NCI-H1092 treated with DMSO at 0.1 percent for 48 hours (cell line): ENCODE measurements at regions not wholly inside any gene's neighbourhood (a gene's known extent, or its start where the extent isn't known, plus 50 kb on each side); places are given as distances from the start of the nearest gene placed in this dataset.

Experiments
- DNase-seq: peaks from one replicate; lab custom pipeline; 2025; lab: John Stamatoyannopoulos, UW

DNA sequence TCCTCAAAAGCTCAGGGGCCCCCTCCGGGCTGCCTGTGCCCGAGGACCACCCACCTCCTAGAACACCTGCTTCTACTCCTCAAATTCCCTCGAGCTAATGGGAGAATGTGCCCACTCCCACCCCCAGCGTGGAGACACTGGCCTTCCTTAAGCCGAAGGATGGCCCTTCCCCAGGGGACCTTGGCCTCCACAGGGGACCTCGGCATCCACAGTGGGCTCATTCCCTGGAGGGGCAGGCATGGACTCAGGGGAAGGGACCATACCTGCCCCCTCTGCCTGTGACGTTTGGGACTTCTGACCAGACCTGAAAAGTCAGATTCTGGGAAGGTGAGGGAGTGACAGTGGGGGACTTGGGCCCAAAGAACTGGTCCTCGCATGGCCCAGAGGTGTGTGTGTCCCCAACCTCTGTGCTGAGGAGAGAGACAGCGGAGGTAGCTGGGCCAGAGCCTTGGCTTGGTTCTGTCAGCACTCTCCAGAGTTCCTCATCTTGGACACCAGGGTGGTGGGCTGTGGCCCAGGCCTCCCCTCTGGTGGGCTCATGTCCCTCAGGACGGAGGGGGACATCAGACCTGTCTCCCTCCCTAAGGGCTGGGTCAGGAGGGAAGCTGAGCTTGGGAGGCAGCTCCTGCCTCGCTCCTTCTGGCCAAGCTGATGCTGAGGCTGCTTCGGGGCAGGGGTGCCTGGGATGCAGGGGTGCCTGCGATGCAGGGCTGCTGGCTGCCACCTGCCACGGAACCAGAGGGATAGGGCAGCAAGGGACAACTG lies 240.4 kb downstream of the HAUS1 start:
- DNase-seq = no peak

- DNase-seq = no peak
Measured at GRCh38 chr18:46345181-46345465, 240.9 kb downstream of the HAUS1 start.

- DNase-seq = no peak
Measured at GRCh38 chr18:46346213-46346612, 242.0 kb downstream of the HAUS1 start.

GRCh38 chr18:46346896-46347630 lies 242.9 kb downstream of the HAUS1 start:
- no peak for DNase-seq

DNA sequence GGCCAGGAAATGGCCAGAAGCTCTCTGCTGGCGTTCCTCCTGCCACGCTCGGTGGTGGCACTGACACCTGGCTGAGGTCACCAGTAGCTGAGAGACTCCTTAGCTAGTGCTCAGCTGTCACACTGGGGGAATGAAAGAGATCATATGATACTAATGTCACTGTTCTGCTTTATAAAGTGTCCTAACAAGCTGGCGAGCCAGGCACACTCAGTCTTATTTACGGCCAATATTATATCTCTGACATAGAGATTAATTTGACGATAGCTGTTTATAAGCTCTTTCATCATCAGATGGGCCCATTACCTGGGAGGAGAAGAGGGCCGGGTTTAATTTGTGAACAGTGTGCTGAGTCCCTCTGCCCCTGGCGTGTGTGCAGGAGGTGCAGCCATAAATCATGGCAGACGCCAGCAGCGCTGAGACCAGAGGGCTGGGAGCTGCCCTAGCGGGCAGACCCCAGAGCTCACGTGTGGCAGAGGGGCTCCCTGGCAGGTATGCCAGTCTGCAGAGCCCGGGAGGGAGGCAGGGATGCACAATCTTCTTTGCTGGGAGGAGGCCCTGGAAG lies 246.5 kb downstream of the HAUS1 start:
- DNase-seq = no peak

DNA sequence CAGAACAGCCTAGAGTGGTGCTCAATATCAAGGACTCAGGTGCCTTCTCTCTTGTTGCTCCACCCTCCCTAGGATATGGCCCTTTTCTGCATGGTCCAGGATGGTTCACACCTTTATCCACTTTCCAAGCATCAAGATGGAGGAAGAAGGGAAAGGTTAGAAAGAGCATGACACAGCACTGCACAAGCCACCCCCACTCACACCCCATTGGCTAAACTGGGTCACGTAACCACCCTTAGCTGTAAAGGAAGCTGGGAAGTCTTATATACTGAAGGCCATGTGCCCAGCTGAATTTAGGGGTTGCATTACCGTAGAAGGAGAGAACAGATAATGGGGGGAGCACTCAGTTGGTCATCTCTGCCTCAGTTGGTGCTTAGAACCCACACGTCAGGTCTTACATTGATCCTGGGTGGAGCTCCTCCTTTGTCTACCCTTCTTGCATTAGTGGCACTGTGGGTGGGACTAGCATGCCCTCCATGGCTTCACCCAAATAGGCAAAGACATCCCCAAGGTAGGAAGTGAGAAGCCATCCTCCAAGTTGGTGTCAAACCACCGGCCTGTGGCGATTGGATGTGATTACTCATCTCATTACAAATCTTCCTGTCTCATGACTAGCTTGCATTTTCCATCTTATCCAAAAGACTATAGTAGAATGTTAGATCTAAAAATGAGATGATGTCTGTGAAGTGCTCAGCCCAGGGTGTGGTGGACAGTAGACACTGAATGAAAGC lies 248.5 kb downstream of the HAUS1 start:
- no peak for DNase-seq

DNA sequence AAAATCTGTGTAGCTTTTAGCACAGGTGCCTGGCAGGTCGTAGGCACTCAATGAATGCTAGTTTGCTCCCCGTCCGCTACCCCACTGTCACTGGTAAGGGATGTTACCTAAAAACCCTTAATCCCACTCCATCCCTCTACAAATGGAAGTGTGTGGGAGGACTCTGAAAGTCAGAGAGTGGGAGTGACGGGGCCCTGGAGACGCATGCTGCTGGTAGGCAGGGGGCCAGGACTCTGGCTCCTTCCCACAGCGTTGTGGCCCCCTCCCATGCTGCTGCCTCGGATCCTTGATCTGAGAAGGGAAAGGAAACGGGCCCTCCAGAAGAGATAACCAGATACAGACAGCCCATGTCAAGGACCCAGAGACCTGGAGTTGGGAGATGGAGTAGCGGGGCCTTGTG lies 249.3 kb downstream of the HAUS1 start:
- no peak for DNase-seq

- no peak for DNase-seq
Measured at GRCh38 chr18:46356278-46357033, 252.3 kb downstream of the HAUS1 start.

- no peak for DNase-seq
Measured at GRCh38 chr18:46360102-46360699, 256.0 kb downstream of the HAUS1 start.

- DNase-seq = no peak
Measured at GRCh38 chr18:46360866-46361265, 256.7 kb downstream of the HAUS1 start.

GRCh38 chr18:46362533-46362932 lies 258.3 kb downstream of the HAUS1 start:
- no peak for DNase-seq

DNA sequence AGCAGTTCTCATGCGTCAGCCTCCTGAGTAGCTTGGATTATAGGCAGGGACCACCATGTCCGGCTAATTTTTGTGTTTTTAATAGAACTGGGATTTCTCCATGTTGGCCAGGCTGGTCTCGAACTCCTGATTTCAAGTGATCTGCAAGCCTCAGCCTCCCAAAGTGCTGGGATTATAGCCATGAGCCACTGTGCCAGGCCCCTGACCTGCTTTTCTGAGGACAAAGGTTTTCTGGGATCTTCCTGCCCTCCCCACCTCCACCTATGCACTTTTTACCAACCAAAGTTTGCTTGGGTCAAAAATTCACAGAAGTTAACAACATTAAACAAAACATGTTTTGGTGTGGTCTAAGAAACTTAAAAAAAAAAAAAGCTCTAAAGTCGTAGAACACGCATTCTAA lies 259.9 kb downstream of the HAUS1 start:
- DNase-seq = no peak

- DNase-seq = no peak
Measured at GRCh38 chr18:46366201-46366600, 262.0 kb downstream of the HAUS1 start.

DNA sequence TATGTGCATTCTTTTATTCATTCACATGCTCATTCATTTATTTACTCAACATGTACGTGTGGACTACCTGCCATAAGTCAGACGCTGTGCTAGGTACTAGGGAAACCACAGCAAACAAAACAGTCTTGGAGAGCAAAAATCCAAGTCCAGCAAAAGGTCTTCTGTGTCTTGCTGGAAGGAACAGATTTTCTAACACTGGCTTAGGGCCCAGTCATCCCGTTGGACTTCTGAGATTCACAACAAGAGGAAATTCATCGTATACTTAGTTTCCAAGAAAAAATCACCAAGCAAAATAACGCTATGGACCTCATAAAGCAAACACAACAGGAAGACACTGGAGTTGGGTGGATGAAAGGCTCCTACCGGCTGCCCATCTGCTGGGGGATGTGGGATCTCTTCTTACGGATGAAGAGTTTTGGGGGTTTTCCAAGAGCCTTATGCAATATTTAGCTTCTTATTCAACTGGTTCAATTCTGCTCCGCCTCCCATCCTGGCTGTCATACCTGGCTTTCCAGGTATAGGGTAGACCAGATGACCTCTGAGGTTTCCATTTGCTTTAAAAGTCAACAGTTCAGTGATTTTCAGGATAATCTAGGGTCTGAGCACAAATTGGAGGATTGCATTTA lies 262.7 kb downstream of the HAUS1 start:
- DNase-seq = no peak

DNA sequence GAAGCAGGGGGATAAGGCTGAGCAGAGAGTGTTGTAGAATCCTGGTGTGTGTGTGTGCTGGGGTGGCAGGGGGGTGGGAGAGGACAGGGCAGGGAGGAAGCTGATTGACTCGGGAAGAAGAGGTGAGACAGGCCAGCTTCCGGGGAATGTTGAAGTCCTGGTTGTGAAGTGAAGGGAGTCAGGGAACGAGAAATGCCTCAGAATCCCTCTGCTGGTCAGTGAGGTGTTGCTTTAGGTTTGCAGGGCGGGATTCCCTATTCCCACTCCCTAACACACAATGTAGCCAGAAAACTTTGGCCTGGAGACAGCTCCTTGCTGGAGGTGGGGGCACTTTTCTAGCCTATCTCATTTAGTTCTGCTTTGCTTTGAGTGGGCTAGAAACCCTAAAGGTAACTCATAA lies 265.1 kb downstream of the HAUS1 start:
- DNase-seq = no peak

DNA sequence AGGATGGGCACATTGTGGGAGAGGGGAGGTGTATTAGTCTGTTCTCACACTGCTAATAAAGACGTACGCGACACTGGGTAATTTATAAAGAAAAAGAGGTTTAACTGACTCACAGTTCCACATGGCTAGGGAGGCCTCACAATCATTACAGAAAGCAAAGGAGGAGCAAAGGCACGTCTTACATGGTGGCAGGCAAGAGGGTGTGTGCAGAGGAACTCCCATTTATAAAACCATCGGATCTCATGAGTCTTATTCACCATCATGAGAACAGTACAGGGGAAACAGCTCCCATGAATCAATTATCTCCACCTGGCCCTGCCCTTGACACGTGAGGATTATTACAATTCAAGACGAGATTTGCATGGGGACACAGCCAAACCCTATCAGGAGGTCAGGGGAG lies 266.7 kb downstream of the HAUS1 start:
- no peak for DNase-seq

GRCh38 chr18:46372670-46373069 lies 268.5 kb downstream of the HAUS1 start:
- no peak for DNase-seq

DNA sequence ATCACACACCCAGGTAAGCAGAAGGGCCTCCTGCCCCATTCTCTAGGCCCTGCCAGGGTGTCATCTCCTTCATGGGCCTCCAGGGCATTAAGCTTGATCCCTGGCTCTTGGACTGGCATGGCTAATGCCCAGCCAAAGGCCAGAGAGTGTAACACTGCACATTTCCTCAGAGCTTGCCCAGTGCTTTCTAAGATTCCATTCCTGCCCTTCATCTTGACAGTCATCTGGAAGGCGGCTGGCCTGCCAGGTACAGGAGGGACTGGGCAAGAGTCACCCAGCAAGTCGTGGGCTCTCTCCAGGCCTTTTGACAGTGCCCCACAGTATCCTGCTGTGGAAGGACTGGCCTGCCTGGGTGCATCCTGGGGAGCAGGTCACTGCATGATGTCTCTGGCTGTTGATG lies 268.9 kb downstream of the HAUS1 start:
- DNase-seq = no peak

DNA sequence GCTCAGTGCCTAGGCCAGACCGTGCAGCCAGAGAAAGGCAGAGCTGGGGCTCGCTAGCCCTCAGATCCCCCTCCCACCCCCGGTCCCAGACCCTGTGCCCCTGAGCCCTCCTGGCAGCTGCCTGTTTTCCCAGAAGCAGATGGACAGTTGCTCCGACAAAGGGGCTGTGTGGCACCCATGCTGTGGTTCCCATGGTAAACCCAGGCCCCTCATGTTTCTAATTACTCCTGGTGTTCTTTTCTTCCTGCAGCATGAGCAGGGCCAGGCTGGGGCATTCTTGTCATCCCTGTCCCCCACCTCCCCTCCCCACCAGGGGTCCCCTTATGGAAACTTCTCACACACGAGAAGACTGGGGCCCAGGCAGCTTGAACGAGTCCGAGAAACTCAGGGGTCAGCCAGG lies 269.6 kb downstream of the HAUS1 start:
- no peak for DNase-seq

GRCh38 chr18:46374850-46375249 lies 270.7 kb downstream of the HAUS1 start:
- peak; percentile 10 for DNase-seq

- DNase-seq = no peak
Measured at GRCh38 chr18:46377557-46377956, 273.4 kb downstream of the HAUS1 start.
